K562 (cell line): ENCODE measurements at regions not wholly inside any gene's neighbourhood (a gene's known extent, or its start where the extent isn't known, plus 50 kb on each side); places are given as distances from the start of the nearest gene placed in this dataset.
"Not testable (repeated sequence)": the region's sequence is repeated elsewhere in the genome, so short reads cannot be mapped to it uniquely, and the experiment has no call there.

Source experiments
- ATAC-seq: fragments of 200-7000 bp; cut with Tn5 transposase; 3 replicates; pipeline ENCODE4 v1.9.1; 2020; ENCODE audit warnings: moderate library complexity
- BruUV-seq: library from RNA; stranded (reverse); fragments of 400-500 nt; replicated peaks from 2 replicates; lab custom pipeline; 2021; lab: Mats Ljungman, UMichigan
- CTCF ChIA-PET: fragments of 300-600 bp; formaldehyde crosslinking; extraction: SDS; loops from one replicate; lab custom pipeline; 2021; ENCODE audit warnings: low intra/inter-chr PET ratio; lab: Yijun Ruan, JAX
- POLR2A ChIA-PET: fragments of 300-600, 350-650 bp; sonication (Branson Sonifier 250); formaldehyde crosslinking; extraction: SDS; loops from one replicate; lab custom pipeline; 2021; ENCODE audit warnings: antibody characterized with exemption, inconsistent platforms; lab: Yijun Ruan, JAX
- DNase-seq, 4 experiments: peaks; one replicate each; pipeline versions ENCODE4 v3.0.0 to v3.0.0-alpha.2; 2011 to 2018; ENCODE audit warnings: low spot score in 3 of 4, mixed read lengths in 3 of 4; ENCODE audit errors: extremely low read depth in 1 of 4
- FAIRE-seq: peaks from 2 replicates; lab custom pipeline; 2011; peaks lifted over from hg19 to GRCh38; lab: Jason Lieb, UNC
- H2AFZ ChIP-seq: 2 replicates; pipeline ENCODE4 v1.6.0; 2011; ENCODE audit warnings: low read depth, low read length, control low read depth, inconsistent platforms
- H3K27ac ChIP-seq: fragments of 200-600 bp; 3 replicates; pipeline ENCODE4 v1.8.0; 2011; ENCODE audit warnings: low read depth, mild to moderate bottlenecking, control low read depth, inconsistent platforms, low read length, moderate library complexity, mixed read lengths; ENCODE audit errors: extremely low read depth
- H3K27me3 ChIP-seq, 2 experiments: fragments of 300-600 bp in 1 of 2; 2 replicates in 1 of 2; 3 replicates in 1 of 2; pipeline versions ENCODE4 v1.6.0 to v1.8.0; 2011; ENCODE audit warnings: inconsistent platforms in 2 of 2, low read length in 2 of 2, mild to moderate bottlenecking in 1 of 2, mixed read lengths in 1 of 2, moderate library complexity in 1 of 2; ENCODE audit not compliant: control insufficient read depth in 2 of 2, insufficient read depth in 2 of 2
- H3K36me3 ChIP-seq: fragments of 300-600 bp; 3 replicates; pipeline ENCODE4 v1.8.0; 2011; ENCODE audit warnings: mild to moderate bottlenecking, low read length, inconsistent platforms; ENCODE audit not compliant: control insufficient read depth, insufficient read depth
- H3K4me1 ChIP-seq, 2 experiments: fragments of 200-600 bp in 1 of 2; replicated peaks in 1 of 2; 2 replicates in 1 of 2; 3 replicates in 1 of 2; pipeline versions ENCODE4 v1.5.1 to v1.8.0; 2011; ENCODE audit warnings: inconsistent platforms in 2 of 2, low read length in 2 of 2, mild to moderate bottlenecking in 1 of 2, mixed read lengths in 1 of 2, moderate library complexity in 1 of 2; ENCODE audit not compliant: control insufficient read depth in 2 of 2, insufficient read depth in 2 of 2
- H3K4me2 ChIP-seq: 2 replicates; pipeline ENCODE4 v1.6.1; 2011; ENCODE audit warnings: low read length, control low read depth, inconsistent platforms, mixed read lengths; ENCODE audit not compliant: insufficient read depth
- H3K4me3 ChIP-seq: fragments of 200-600 bp; sonication (generic), shearing (Covaris generic); 2 replicates; pipeline ENCODE4 v1.5.1; 2016; ENCODE audit warnings: control low read depth, inconsistent platforms
- H3K79me2 ChIP-seq: fragments of 200-600 bp; 3 replicates; pipeline ENCODE4 v1.8.0; 2011; ENCODE audit warnings: low read length, inconsistent platforms; ENCODE audit not compliant: control insufficient read depth, insufficient read depth
- H3K9ac ChIP-seq, 2 experiments: 2 replicates each; pipeline versions ENCODE4 v1.6.0 to v1.6.1; 2011; ENCODE audit warnings: low read depth in 2 of 2, low read length in 2 of 2, control low read depth in 1 of 2, inconsistent platforms in 1 of 2, mild to moderate bottlenecking in 1 of 2, mixed read lengths in 1 of 2; ENCODE audit not compliant: insufficient read depth in 1 of 2
- H3K9me1 ChIP-seq: one replicate; pipeline ENCODE4 v1.6.0; 2011; ENCODE audit warnings: inconsistent platforms, mild to moderate bottlenecking, low read length, moderate library complexity; ENCODE audit not compliant: control insufficient read depth, insufficient read depth
- H3K9me3 ChIP-seq: replicated peaks from 2 replicates; pipeline ENCODE4 v1.5.1; 2011; ENCODE audit warnings: low read depth, low read length, inconsistent platforms; ENCODE audit not compliant: control insufficient read depth, insufficient read depth
- H4K20me1 ChIP-seq: replicated peaks from 2 replicates; pipeline ENCODE4 v1.6.1; 2011; ENCODE audit warnings: low read length, inconsistent platforms, mixed read lengths; ENCODE audit not compliant: control insufficient read depth, insufficient read depth
- NRF1 ChIP-seq, 2 experiments: fragments of 450-650 bp; IDR thresholded peaks in 1 of 2; conservative IDR thresholded peaks in 1 of 2; 2 replicates each; pipeline ENCODE4 v1.6.1; 2014; ENCODE audit warnings: mild to moderate bottlenecking in 2 of 2
- YY1 ChIP-seq, 3 experiments: IDR thresholded peaks; 2 replicates each; pipeline ENCODE4 v1.6.1; 2011; ENCODE audit warnings: low read length in 2 of 3, mild to moderate bottlenecking in 2 of 3, moderate library complexity in 2 of 3, borderline replicate concordance in 1 of 3, control low read depth in 1 of 3, low read depth in 1 of 3; ENCODE audit not compliant: insufficient read depth in 3 of 3, insufficient replicate concordance in 2 of 3, control insufficient read depth in 1 of 3, insufficient read length in 1 of 3; ENCODE audit errors: extremely low read depth in 1 of 3
- WGBS: fragments of 100-300 bp; shearing (Covaris generic); methylation state at CpG from one replicate; pipeline ENCODE4 v1.1.6; 2016; ENCODE audit warnings: low coverage, mixed read lengths; ENCODE audit not compliant: insufficient coverage; ENCODE audit errors: missing lambda C conversion rate; 5-methylcytosine and 5-hydroxymethylcytosine counted together
- in situ Hi-C: fragments of 300-500 bp; cut with MboI; formaldehyde crosslinking; loops from 4 replicates; pipeline ENCODE4 v1.15.0; 2018; ENCODE audit warnings: inconsistent platforms, mixed read lengths
- intact Hi-C: fragments of 100-400 bp; cut with micrococcal nuclease; formaldehyde crosslinking; loops from 2 replicates; pipeline ENCODE4 v1.14.2; 2022

DNA sequence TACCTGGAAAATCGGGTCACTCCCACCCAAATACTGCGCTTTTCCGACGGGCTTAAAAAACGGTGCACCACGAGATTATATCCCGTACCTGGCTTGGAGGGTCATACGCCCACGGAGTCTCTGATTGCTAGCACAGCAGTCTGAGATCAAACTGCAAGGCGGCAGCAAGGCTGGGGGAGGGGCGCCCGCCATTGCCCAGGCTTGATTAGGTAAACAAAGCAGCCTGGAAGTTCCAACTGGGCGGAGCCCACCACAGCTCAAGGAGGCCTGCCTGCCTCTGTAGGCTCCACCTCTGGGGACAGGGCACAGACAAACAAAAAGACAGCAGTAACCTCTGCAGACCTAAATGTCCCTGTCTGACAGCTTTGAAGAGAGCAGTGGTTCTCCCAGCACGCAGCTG lies 64.5 kb upstream of the OR5P2 start:
- H3K27me3 ChIP-seq, H3K36me3 ChIP-seq, H3K79me2 ChIP-seq, intact Hi-C loops, H3K9ac ChIP-seq, H3K9me3 ChIP-seq, H4K20me1 ChIP-seq, in situ Hi-C loops, POLR2A ChIA-PET, CTCF ChIA-PET, BruUV-seq, H3K27ac ChIP-seq, ATAC-seq, H3K4me1 ChIP-seq, H3K9me1 ChIP-seq, FAIRE-seq: not testable (repeated sequence)
- peak in 1 of 3 experiments; percentile 28 for TF ChIP-seq YY1 (IDR thresholded peaks at IDR 0.05; ENCODE audit: borderline replicate concordance in 1 of 3, control insufficient read depth in 1 of 3, extremely low read depth in 1 of 3, insufficient read depth in 3 of 3, insufficient read length in 1 of 3, insufficient replicate concordance in 2 of 3, low read depth in 1 of 3, low read length in 2 of 3)
- Histone ChIP-seq H3K4me3 (peak overlapping the region; percentile 26; the same call in 1 of the 2 replicates), H2AFZ (peak overlapping the region; percentile 78), H3K4me2 (peak overlapping the region; percentile 69; the same call in 1 of the 2 replicates)
- peak in 1 of 4 experiments; percentile 12 for DNase-seq
- WGBS, result 2% methylated on average over 9 of the region's 14 CpGs

DNA sequence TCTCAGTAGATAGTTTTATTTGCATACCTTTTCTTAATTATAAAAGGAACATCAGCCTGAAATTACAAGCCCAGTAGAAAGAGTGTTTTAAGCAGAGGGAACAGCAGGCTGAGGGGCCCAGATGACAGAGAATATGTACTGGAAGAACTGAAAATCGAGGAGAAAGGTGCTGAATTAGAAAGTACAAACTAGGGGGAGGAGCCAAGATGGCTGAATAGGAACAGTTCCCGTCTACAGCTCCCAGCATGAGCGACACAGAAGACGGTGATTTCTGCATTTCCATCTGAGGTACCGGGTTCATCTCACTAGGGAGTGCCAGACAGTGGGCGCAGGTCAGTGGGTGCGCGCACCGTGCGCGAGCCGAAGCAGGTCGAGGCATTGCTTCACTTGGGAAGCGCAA lies 64.1 kb upstream of the OR5P2 start:
- H3K27ac ChIP-seq, H3K9me1 ChIP-seq, POLR2A ChIA-PET, H3K9me3 ChIP-seq, H3K4me1 ChIP-seq, in situ Hi-C loops, H3K9ac ChIP-seq, intact Hi-C loops, BruUV-seq, FAIRE-seq, H3K79me2 ChIP-seq, H3K36me3 ChIP-seq, H3K27me3 ChIP-seq, H4K20me1 ChIP-seq, CTCF ChIA-PET: not testable (repeated sequence)
- DNase-seq (peak in 1 of 4 experiments; percentile 12), ATAC-seq (peak; percentile 55; the same call in 1 of the 3 replicates)
- peak overlapping the region; percentile 69 for H3K4me2 ChIP-seq
- WGBS, result 0% methylated on average over 6 of the region's 14 CpGs
- peak overlapping the region; percentile 78 for H2AFZ ChIP-seq
- H3K4me3 ChIP-seq, result peak overlapping the region; percentile 26; the same call in 1 of the 2 replicates
- peak in 1 of 2 experiments; percentile 43; a peak in 3 of 4 replicates for TF ChIP-seq NRF1 (conservative IDR thresholded peaks at IDR 0.05 in 1 of 2, IDR thresholded peaks at IDR 0.05 in 1 of 2)
